Stimulated activated naive CD8-positive, alpha-beta T cell treated with anti-CD3 and anti-CD28 coated beads, Interleukin-15, Interleukin-2, amounts not matched to agents 100 ng/mL and 50 ng/mL, for 24 hours (primary cell): ENCODE measurements at regions not wholly inside any gene's neighbourhood (a gene's known extent, or its start where the extent isn't known, plus 50 kb on each side); places are given as distances from the start of the nearest gene placed in this dataset.
"Not testable (repeated sequence)": the region's sequence is repeated elsewhere in the genome, so short reads cannot be mapped to it uniquely, and the experiment has no call there.

Source experiments
- H3K27ac Mint-ChIP-seq: one replicate; pipeline ENCODE4 v1.8.0; 2021; ENCODE audit warnings: mild to moderate bottlenecking, mixed read lengths
- H3K27me3 Mint-ChIP-seq: one replicate; pipeline ENCODE4 v1.8.0; 2021; ENCODE audit warnings: mixed read lengths
- H3K36me3 Mint-ChIP-seq: one replicate; pipeline ENCODE4 v1.8.0; 2021; ENCODE audit warnings: low read depth, mixed read lengths
- H3K4me1 Mint-ChIP-seq: one replicate; pipeline ENCODE4 v1.8.0; 2021; ENCODE audit warnings: low read depth, mixed read lengths
- H3K4me3 Mint-ChIP-seq: one replicate; pipeline ENCODE4 v1.8.0; 2021; ENCODE audit warnings: mild to moderate bottlenecking, mixed read lengths
- H3K9me3 Mint-ChIP-seq: one replicate; pipeline ENCODE4 v1.8.0; 2021; ENCODE audit warnings: mixed read lengths

DNA sequence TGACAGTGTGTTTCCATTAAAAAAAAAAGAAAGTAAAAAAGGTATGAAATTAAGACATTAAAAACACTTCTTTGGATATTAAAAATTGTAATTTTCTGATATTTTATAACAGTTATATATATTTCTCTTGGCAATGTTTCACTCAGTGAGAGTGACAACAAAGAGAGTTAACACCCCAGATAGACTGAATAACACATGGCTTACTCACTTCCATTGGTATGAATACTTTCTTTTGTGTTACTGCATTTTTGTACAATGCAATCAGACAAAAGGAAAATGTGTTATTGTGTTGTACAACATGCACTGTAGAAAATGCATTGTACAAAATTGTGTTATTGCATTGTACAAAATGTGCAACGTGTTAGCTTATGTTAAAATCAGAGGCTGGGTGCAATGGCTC is 676.6 kb upstream of the AMELY start:
- not testable (repeated sequence) for H3K36me3 Mint-ChIP-seq, H3K4me1 Mint-ChIP-seq, H3K27me3 Mint-ChIP-seq, H3K4me3 Mint-ChIP-seq, H3K27ac Mint-ChIP-seq, H3K9me3 Mint-ChIP-seq

DNA sequence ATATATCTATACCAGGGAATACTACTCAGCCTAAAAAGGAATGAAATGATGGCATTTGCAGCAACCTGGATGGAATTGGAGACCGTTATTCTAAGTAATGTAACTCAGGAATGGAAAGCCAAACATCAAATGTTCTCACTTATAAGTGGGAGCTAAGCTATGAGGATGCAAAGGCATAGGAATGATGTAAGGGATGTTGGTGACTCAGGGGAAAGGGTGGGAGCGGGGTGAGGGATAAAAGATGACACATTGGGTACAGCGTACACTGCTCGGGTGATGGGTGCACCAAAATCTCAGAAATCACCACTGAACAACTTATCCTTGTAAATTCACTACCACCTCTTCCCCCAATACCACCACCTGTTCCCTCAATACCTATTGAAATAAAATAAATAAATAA is 651.0 kb upstream of the AMELY start:
- no peaks in the 10 kb centered on the region for H3K4me1 Mint-ChIP-seq
- no peaks in the 10 kb centered on the region for H3K36me3 Mint-ChIP-seq
- H3K27ac Mint-ChIP-seq = no peak overlapping the region

DNA sequence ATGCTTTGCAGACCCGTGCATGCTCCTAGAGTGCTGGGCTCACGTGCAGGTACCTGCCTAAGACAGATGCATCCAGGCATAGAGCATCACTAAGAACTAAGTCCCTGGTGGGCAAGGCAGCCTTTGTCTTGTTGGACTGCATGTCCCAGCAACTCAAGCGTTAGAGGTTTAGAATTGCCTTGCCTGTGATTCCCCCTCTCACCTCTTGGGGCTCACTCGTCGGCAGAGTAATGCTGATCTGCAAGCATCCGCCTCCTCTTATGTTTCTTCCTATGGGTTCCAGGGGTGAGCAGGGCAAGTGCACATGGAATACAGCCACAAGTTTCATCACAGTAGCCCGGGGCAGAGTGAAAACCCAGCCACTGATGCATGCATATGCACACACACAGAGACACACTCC is 646.1 kb upstream of the AMELY start:
- Mint-ChIP-seq H3K9me3 (peaks cover 18% of the 10 kb centered on the region), H3K4me1 (no peaks in the 10 kb centered on the region), H3K27ac (no peak overlapping the region), H3K36me3 (no peaks in the 10 kb centered on the region), H3K27me3 (peaks cover 5% of the 10 kb centered on the region), H3K4me3 (no peak overlapping the region)

More for the DNA sequence above, 651.0 kb upstream of the AMELY start:
- Mint-ChIP-seq H3K9me3 (peaks cover 18% of the 10 kb centered on the region), H3K4me3 (no peak overlapping the region), H3K27me3 (peaks cover 5% of the 10 kb centered on the region)

GRCh38 chrY:7555006-7555405 is 643.5 kb upstream of the AMELY start:
- Mint-ChIP-seq H3K4me1 (no peaks in the 10 kb centered on the region), H3K27ac (no peak overlapping the region), H3K27me3 (peaks cover 6% of the 10 kb centered on the region), H3K9me3 (peaks cover 24% of the 10 kb centered on the region), H3K36me3 (no peaks in the 10 kb centered on the region), H3K4me3 (no peak overlapping the region)

DNA sequence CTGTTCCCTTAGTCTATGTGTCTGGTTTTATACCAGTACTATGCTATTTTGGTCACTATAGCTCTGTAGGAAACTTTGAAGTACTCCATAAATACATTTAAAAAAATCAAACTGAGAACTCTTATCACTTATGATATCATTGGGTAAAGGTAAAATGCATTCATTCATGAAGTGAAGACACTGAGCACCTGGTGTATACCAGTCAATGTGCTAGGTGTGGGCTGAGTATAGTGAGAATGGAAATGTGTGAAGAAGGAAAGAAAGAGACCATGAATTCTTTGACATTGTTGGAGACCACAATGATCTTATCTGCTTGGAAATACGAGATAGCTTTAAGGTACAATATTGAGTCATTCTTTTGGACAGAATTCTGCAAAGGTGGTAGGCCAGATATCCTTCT is 633.5 kb upstream of the AMELY start:
- Mint-ChIP-seq H3K36me3 (no peaks in the 10 kb centered on the region), H3K27me3 (peaks cover 8% of the 10 kb centered on the region), H3K9me3 (no peaks in the 10 kb centered on the region), H3K4me1 (peaks cover 5% of the 10 kb centered on the region), H3K4me3 (no peak overlapping the region), H3K27ac (no peak overlapping the region)

GRCh38 chrY:7544172-7544770 is 632.7 kb upstream of the AMELY start:
- Mint-ChIP-seq H3K4me3 (no peak overlapping the region), H3K27me3 (peaks cover 8% of the 10 kb centered on the region), H3K9me3 (no peaks in the 10 kb centered on the region), H3K27ac (no peak overlapping the region), H3K36me3 (no peaks in the 10 kb centered on the region), H3K4me1 (peaks cover 5% of the 10 kb centered on the region)

DNA sequence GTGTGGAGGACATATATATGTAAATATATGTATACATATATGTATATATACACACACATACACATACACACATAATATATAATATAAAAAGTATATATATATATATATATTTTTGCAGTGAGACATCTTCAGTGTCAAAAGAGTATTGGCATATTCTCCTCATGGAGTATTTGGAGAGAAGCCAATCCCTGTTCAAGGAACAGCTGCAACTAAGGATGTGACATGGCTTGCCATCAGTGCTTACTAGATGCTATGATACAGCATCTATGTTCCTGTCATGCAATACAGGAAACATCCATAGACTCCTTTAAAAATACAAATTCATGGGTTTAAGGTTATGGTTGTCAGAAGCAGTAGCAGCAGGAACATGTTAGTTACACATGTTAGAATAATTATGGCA is 632.0 kb upstream of the AMELY start:
- peaks cover 12% of the 10 kb centered on the region for H3K27me3 Mint-ChIP-seq
- H3K36me3 Mint-ChIP-seq = no peaks in the 10 kb centered on the region
- H3K9me3 Mint-ChIP-seq = no peaks in the 10 kb centered on the region
- H3K4me3 Mint-ChIP-seq = no peak overlapping the region
- H3K4me1 Mint-ChIP-seq = peaks cover 5% of the 10 kb centered on the region
- no peak overlapping the region for H3K27ac Mint-ChIP-seq

DNA sequence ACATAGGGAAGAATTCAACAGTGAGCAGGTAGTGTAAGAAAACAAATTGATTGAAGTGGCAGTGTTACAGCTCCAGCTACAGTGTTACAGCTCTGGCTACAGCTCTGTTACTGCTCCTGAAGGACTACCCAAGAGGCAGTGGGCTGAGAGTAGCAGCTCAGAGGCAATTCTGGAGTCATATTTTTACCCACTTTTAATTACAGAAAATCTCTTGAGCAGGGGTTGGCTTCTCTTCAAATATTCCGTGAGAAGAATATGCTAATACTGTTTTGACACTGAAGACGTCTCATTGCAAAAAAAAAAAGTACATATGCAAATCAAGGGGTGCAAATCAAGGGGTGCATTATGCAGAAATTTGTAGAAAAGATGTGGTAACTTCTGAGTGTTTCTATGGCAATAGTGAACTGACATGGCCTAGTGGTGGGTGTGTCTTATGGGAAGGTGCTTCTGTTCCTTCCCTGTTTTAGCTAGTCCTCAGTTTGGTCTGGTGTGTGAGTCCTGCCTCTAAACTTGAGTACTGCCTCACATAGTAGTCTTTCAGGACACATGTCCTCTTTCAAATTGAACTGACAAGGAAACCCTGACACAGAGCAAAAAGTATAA is 630.8 kb upstream of the AMELY start:
- Mint-ChIP-seq H3K27ac (no peak overlapping the region), H3K36me3 (no peaks in the 10 kb centered on the region), H3K9me3 (no peaks in the 10 kb centered on the region), H3K27me3 (peaks cover 12% of the 10 kb centered on the region), H3K4me3 (no peak overlapping the region), H3K4me1 (peaks cover 5% of the 10 kb centered on the region)

GRCh38 chrY:7529396-7529795 is 617.8 kb upstream of the AMELY start:
- no peak overlapping the region for H3K4me3 Mint-ChIP-seq
- H3K27me3 Mint-ChIP-seq = peaks cover 4% of the 10 kb centered on the region
- H3K27ac Mint-ChIP-seq = no peak overlapping the region
- no peaks in the 10 kb centered on the region for H3K36me3 Mint-ChIP-seq
- H3K9me3 Mint-ChIP-seq = no peaks in the 10 kb centered on the region
- H3K4me1 Mint-ChIP-seq = no peaks in the 10 kb centered on the region

DNA sequence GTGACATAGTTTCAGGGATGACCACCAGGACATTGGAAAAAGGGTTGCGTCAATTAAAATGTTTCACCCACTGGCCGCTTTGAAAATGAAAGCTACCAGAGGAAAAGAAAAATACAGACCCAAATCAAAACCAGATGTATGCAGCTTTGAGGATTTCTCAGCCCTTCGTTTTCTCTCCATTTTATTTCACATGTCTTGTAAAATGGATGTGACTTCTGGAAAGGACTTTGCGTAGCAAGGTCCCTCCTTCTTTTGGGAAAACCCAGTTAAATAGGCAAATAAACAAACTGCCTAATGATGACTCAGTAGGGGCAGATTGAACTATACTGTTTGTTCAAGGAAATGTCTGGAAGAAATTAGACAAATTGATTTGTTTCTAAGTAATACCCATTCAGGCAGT is 616.0 kb upstream of the AMELY start:
- H3K36me3 Mint-ChIP-seq, H3K27ac Mint-ChIP-seq, H3K4me3 Mint-ChIP-seq, H3K9me3 Mint-ChIP-seq, H3K4me1 Mint-ChIP-seq, H3K27me3 Mint-ChIP-seq: not testable (repeated sequence)

GRCh38 chrY:7518387-7518786 is 606.8 kb upstream of the AMELY start:
- Mint-ChIP-seq H3K4me3 (no peak overlapping the region), H3K36me3 (no peaks in the 10 kb centered on the region), H3K27me3 (peaks cover 3% of the 10 kb centered on the region), H3K27ac (no peak overlapping the region), H3K9me3 (no peaks in the 10 kb centered on the region), H3K4me1 (no peaks in the 10 kb centered on the region)

DNA sequence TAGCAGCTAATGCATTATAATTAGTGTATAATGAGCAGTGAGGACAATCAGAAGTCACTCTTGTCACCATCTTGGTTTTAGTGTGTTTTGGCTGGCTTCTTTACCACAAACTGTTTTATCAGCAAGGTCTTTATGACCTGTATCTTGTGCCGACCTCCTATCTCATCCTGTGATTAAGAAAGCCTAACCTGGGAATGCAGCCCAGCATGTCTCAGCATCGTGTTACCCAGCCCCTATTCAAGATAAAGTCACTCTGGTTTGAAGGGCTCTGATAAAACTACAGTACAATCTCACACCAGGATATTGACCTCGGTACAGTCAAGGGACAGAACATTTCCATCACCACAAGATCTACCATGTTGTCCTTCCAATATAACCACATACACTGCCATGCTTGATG is 604.7 kb upstream of the AMELY start:
- Mint-ChIP-seq H3K27me3 (no peaks in the 10 kb centered on the region), H3K27ac (no peak overlapping the region), H3K36me3 (no peaks in the 10 kb centered on the region), H3K4me1 (no peaks in the 10 kb centered on the region), H3K4me3 (no peak overlapping the region), H3K9me3 (no peaks in the 10 kb centered on the region)

DNA sequence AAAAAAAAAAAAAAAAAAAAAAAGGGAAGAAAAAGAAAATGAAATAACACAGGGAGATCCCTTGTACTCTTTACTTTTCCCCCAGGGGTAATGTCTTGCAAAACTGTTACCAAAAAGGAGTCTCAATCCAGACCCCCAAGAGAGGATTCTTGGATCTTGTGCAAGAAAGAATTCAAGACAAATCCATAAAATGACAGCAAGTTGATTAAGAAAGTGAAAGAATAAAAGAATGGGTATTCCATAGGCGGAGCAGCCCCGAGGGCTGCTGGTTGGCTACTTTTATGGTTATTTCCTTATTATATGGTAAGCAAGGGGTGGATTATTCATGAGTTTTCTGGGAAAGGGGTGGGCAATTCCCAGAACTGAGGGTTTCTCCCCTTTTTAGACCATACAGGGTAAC is 604.3 kb upstream of the AMELY start:
- no peak overlapping the region for H3K27ac Mint-ChIP-seq
- H3K9me3 Mint-ChIP-seq = no peaks in the 10 kb centered on the region
- H3K4me3 Mint-ChIP-seq = no peak overlapping the region
- H3K36me3 Mint-ChIP-seq = no peaks in the 10 kb centered on the region
- no peaks in the 10 kb centered on the region for H3K4me1 Mint-ChIP-seq
- no peaks in the 10 kb centered on the region for H3K27me3 Mint-ChIP-seq

DNA sequence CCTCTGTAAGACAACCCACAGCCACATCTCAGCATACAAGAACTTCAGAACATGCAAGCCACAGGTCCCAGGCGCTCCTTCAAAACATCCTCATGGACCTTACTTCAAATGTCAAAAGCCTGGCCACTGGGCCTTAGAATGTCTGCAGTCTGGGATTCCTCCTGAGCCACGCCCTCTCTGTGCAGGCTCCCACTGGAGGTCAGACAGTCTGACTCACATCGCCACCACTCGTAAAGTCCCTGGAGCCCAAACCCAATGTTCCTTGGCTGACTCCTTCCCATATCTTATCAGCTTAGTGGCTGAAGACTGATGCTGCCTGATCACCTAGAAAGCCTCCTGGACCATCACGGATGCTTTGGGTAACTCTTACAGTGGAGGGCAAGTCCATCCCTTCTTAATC is 591.3 kb upstream of the AMELY start:
- Mint-ChIP-seq H3K4me3 (no peak overlapping the region), H3K4me1 (no peaks in the 10 kb centered on the region), H3K27me3 (peaks cover under 1% of the 10 kb centered on the region), H3K9me3 (peaks cover 6% of the 10 kb centered on the region), H3K36me3 (no peaks in the 10 kb centered on the region), H3K27ac (no peak overlapping the region)

DNA sequence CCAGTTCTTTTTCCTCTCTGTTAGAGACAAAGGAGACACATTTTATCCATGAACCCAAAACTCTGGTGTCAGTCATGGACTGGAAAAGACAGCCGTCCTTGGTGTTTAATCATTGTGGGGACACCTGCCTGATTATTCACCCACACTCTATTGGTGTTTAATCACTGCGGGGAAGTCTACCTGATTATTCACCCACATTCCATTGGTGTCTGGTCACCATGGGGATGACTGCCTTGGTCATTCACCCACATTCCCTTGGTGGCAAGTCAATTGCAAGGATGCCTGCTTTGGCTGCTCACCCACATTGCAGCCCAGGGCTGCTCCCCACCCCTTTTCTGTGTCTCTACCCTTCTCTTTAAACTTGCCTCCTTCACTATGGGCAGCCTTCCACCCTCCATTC is 589.7 kb upstream of the AMELY start:
- H3K36me3 Mint-ChIP-seq = no peaks in the 10 kb centered on the region
- peaks cover 11% of the 10 kb centered on the region for H3K27me3 Mint-ChIP-seq
- no peak overlapping the region for H3K27ac Mint-ChIP-seq
- H3K4me3 Mint-ChIP-seq = no peak overlapping the region
- peaks cover 6% of the 10 kb centered on the region for H3K9me3 Mint-ChIP-seq
- no peaks in the 10 kb centered on the region for H3K4me1 Mint-ChIP-seq

GRCh38 chrY:7496001-7496400 is 584.4 kb upstream of the AMELY start:
- no peak overlapping the region for H3K27ac Mint-ChIP-seq
- no peaks in the 10 kb centered on the region for H3K36me3 Mint-ChIP-seq
- no peaks in the 10 kb centered on the region for H3K9me3 Mint-ChIP-seq
- no peak overlapping the region for H3K4me3 Mint-ChIP-seq
- peaks cover 11% of the 10 kb centered on the region for H3K27me3 Mint-ChIP-seq
- H3K4me1 Mint-ChIP-seq = no peaks in the 10 kb centered on the region
